ENCODE measurements at regions not wholly inside any gene's neighbourhood (a gene's known extent, or its start where the extent isn't known, plus 50 kb on each side); places are given as distances from the start of the nearest gene placed in this dataset.

GRCh38 chr16:51051671-51052070 is 99.4 kb downstream of the SALL1 start:
- CTCF ChIA-PET (ENCODE audit: unreplicated experiment): no interaction called here
- H4K20me1 ChIP-seq (ENCODE audit: insufficient read depth, low read length): no peaks in the 10 kb centered on the region
- DNase-seq (ENCODE audit: low spot score): no peak
- no peak overlapping the region for H3K27ac ChIP-seq (ENCODE audit: low read depth, low read length, poor library complexity, severe bottlenecking)
- intact Hi-C loops (cut with micrococcal nuclease; ENCODE audit: unreplicated experiment): no loop called here
- no TSS peak for BruUV-seq (replicated peaks)
- POLR2A ChIA-PET: no interaction called here
- H3K79me2 ChIP-seq (ENCODE audit: insufficient read depth, low read depth, low read length): no peaks in the 10 kb centered on the region
- H3K4me3 ChIP-seq (ENCODE audit: low read depth, low read length, poor library complexity, severe bottlenecking): no peak overlapping the region
- H3K4me2 ChIP-seq (ENCODE audit: low read length): no peak overlapping the region
- H3K9me3 ChIP-seq (ENCODE audit: low read length): no peaks in the 10 kb centered on the region
- no peaks in the 10 kb centered on the region for H3K9me2 ChIP-seq (ENCODE audit: insufficient read depth, low read length)
- H2AFZ ChIP-seq (ENCODE audit: low read length): no peak overlapping the region
- H3K4me1 ChIP-seq (ENCODE audit: insufficient read depth, low read length, poor library complexity, severe bottlenecking): no peaks in the 10 kb centered on the region
- no peaks in the 10 kb centered on the region for H3K36me3 ChIP-seq (ENCODE audit: insufficient read depth, low read length)
- TF ChIP-seq, protein P1, sequence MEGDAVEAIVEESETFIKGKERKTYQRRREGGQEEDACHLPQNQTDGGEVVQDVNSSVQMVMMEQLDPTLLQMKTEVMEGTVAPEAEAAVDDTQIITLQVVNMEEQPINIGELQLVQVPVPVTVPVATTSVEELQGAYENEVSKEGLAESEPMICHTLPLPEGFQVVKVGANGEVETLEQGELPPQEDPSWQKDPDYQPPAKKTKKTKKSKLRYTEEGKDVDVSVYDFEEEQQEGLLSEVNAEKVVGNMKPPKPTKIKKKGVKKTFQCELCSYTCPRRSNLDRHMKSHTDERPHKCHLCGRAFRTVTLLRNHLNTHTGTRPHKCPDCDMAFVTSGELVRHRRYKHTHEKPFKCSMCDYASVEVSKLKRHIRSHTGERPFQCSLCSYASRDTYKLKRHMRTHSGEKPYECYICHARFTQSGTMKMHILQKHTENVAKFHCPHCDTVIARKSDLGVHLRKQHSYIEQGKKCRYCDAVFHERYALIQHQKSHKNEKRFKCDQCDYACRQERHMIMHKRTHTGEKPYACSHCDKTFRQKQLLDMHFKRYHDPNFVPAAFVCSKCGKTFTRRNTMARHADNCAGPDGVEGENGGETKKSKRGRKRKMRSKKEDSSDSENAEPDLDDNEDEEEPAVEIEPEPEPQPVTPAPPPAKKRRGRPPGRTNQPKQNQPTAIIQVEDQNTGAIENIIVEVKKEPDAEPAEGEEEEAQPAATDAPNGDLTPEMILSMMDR (conservative IDR thresholded peaks at IDR 0.05; ENCODE audit: low read length): no peak
- no peak for TF ChIP-seq EZH2phosphoT487 (IDR thresholded peaks at IDR 0.05; ENCODE audit: borderline replicate concordance, low read depth, low read length)

DNA sequence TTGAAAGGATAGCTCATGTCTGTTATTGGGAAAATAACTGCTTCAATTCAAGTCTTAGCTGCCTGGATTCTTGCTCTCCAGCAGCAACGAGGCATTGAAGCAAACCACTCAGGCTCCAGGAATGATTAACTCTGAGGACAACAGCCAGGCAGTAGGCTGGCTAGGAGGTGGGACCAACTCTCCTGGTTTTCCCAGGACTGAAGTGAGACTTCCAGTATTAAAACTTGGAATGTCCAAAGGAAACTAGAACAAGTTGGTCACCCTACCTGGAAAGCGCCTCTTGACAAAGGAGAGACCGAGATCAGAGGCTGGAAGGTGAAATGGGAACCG is 100.7 kb downstream of the SALL1 start:
- no peak for DNase-seq (ENCODE audit: low spot score)
- BruUV-seq (replicated peaks): no TSS peak
- intact Hi-C loops (cut with micrococcal nuclease; ENCODE audit: unreplicated experiment): no loop called here
- no peak overlapping the region for H3K4me3 ChIP-seq (ENCODE audit: low read depth, low read length, poor library complexity, severe bottlenecking)
- H3K4me1 ChIP-seq (ENCODE audit: insufficient read depth, low read length, poor library complexity, severe bottlenecking): no peaks in the 10 kb centered on the region
- H3K4me2 ChIP-seq (ENCODE audit: low read length): no peak overlapping the region
- H3K36me3 ChIP-seq (ENCODE audit: insufficient read depth, low read length): no peaks in the 10 kb centered on the region
- CTCF ChIA-PET (ENCODE audit: unreplicated experiment): no interaction called here
- no peak overlapping the region for H3K27ac ChIP-seq (ENCODE audit: low read depth, low read length, poor library complexity, severe bottlenecking)
- no peaks in the 10 kb centered on the region for H3K9me3 ChIP-seq (ENCODE audit: low read length)
- H2AFZ ChIP-seq (ENCODE audit: low read length): no peak overlapping the region
- POLR2A ChIA-PET: no interaction called here
- H3K9me2 ChIP-seq (ENCODE audit: insufficient read depth, low read length): no peaks in the 10 kb centered on the region
- H3K79me2 ChIP-seq (ENCODE audit: insufficient read depth, low read depth, low read length): no peaks in the 10 kb centered on the region
- TF ChIP-seq, protein P1 (conservative IDR thresholded peaks at IDR 0.05; ENCODE audit: low read length): no peak
- no peak for TF ChIP-seq EZH2phosphoT487 (IDR thresholded peaks at IDR 0.05; ENCODE audit: borderline replicate concordance, low read depth, low read length)
- no peaks in the 10 kb centered on the region for H4K20me1 ChIP-seq (ENCODE audit: insufficient read depth, low read length)

DNA sequence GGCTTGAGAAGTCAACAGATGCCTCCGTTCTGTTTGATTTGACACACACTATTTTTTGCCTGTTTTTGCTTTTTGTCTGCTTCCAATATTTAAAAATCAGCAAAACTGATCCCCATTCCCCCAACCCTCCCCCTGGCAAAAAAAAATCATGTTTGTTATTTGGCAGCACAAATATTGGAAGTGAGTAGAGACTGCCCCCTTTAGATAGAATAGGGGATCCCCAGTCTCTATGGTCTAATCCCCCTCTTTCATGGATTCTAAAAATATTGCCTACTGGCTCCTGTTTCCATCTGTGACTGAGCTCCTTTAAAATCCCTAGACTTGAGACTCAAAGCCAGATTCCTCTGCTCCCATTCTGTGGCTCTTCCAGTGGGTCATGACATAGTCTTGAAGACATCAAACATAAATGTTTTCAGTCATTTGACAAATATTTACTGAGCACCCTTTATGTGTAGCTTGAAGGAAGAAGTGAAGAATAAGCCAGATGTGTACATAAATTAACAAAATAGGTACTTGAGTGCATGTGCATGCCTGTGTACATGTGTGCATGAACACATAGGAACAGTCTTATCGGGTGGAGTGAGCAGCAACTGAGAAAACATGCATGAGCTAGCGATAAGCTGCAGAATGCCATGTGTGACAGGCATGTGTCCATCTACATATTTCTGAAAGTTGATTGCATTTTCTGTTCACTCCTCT is 101.2 kb downstream of the SALL1 start:
- no peaks in the 10 kb centered on the region for H3K4me1 ChIP-seq (ENCODE audit: insufficient read depth, low read length, poor library complexity, severe bottlenecking)
- no peaks in the 10 kb centered on the region for H3K9me2 ChIP-seq (ENCODE audit: insufficient read depth, low read length)
- no peak overlapping the region for H3K4me2 ChIP-seq (ENCODE audit: low read length)
- no peaks in the 10 kb centered on the region for H3K79me2 ChIP-seq (ENCODE audit: insufficient read depth, low read depth, low read length)
- no peaks in the 10 kb centered on the region for H3K36me3 ChIP-seq (ENCODE audit: insufficient read depth, low read length)
- POLR2A ChIA-PET: no interaction called here
- no peak overlapping the region for H3K27ac ChIP-seq (ENCODE audit: low read depth, low read length, poor library complexity, severe bottlenecking)
- intact Hi-C loops (cut with micrococcal nuclease; ENCODE audit: unreplicated experiment): no loop called here
- no TSS peak for BruUV-seq (replicated peaks)
- no peak for DNase-seq (ENCODE audit: low spot score)
- H3K4me3 ChIP-seq (ENCODE audit: low read depth, low read length, poor library complexity, severe bottlenecking): no peak overlapping the region
- TF ChIP-seq EZH2phosphoT487 (IDR thresholded peaks at IDR 0.05; ENCODE audit: borderline replicate concordance, low read depth, low read length): no peak
- TF ChIP-seq, protein P1 (conservative IDR thresholded peaks at IDR 0.05; ENCODE audit: low read length): peak; percentile 41
- no peaks in the 10 kb centered on the region for H3K9me3 ChIP-seq (ENCODE audit: low read length)
- CTCF ChIA-PET (ENCODE audit: unreplicated experiment): no interaction called here
- H4K20me1 ChIP-seq (ENCODE audit: insufficient read depth, low read length): no peaks in the 10 kb centered on the region
- H2AFZ ChIP-seq (ENCODE audit: low read length): no peak overlapping the region
